ENCODE measurements at regions not wholly inside any gene's neighbourhood (a gene's known extent, or its start where the extent isn't known, plus 50 kb on each side); places are given as distances from the start of the nearest gene placed in this dataset.

- Histone ChIP-seq H3K36me3 (ENCODE audit: insufficient read depth, low read length) (no peaks in the 10 kb centered on the region), H3K9me3 (ENCODE audit: low read length) (no peaks in the 10 kb centered on the region), H3K27me3 (ENCODE audit: low read length) (no peaks in the 10 kb centered on the region), H3K9me2 (replicated peaks; ENCODE audit: insufficient read depth, low read length) (no peaks in the 10 kb centered on the region), H3K4me2 (ENCODE audit: low read depth, low read length, poor library complexity, severe bottlenecking) (no peak overlapping the region), H3K4me3 (ENCODE audit: low read length) (no peak overlapping the region), H3K27ac (ENCODE audit: low read length) (no peak overlapping the region), H3K4me1 (ENCODE audit: low read length) (peaks cover 3% of the 10 kb centered on the region; the same call in 1 of the 2 replicates), H4K20me1 (ENCODE audit: insufficient read depth, low read depth, low read length) (no peaks in the 10 kb centered on the region), H3K9ac (ENCODE audit: low read length) (no peak overlapping the region), H2AFZ (ENCODE audit: low read length) (no peak overlapping the region), H3K79me2 (ENCODE audit: low read length) (no peaks in the 10 kb centered on the region)
- DNase-seq, result no peak
Measured at GRCh38 chr18:40868110-40868858, 1086.8 kb upstream of the PIK3C3 start.

- Histone ChIP-seq H4K20me1 (ENCODE audit: insufficient read depth, low read depth, low read length) (no peaks in the 10 kb centered on the region), H3K9ac (ENCODE audit: low read length) (no peak overlapping the region), H3K27ac (ENCODE audit: low read length) (no peak overlapping the region), H3K9me3 (ENCODE audit: low read length) (no peaks in the 10 kb centered on the region), H3K4me1 (ENCODE audit: low read length) (peaks cover 3% of the 10 kb centered on the region; the same call in 1 of the 2 replicates), H3K4me3 (ENCODE audit: low read length) (no peak overlapping the region), H2AFZ (ENCODE audit: low read length) (no peak overlapping the region), H3K9me2 (replicated peaks; ENCODE audit: insufficient read depth, low read length) (no peaks in the 10 kb centered on the region), H3K36me3 (ENCODE audit: insufficient read depth, low read length) (no peaks in the 10 kb centered on the region), H3K4me2 (ENCODE audit: low read depth, low read length, poor library complexity, severe bottlenecking) (no peak overlapping the region), H3K27me3 (ENCODE audit: low read length) (no peaks in the 10 kb centered on the region), H3K79me2 (ENCODE audit: low read length) (no peaks in the 10 kb centered on the region)
- no peak for DNase-seq
Measured at GRCh38 chr18:40867459-40867858, 1087.6 kb upstream of the PIK3C3 start.

- Histone ChIP-seq H3K27me3 (ENCODE audit: low read length) (no peaks in the 10 kb centered on the region), H3K9me2 (replicated peaks; ENCODE audit: insufficient read depth, low read length) (no peaks in the 10 kb centered on the region), H3K36me3 (ENCODE audit: insufficient read depth, low read length) (no peaks in the 10 kb centered on the region), H3K4me1 (ENCODE audit: low read length) (peaks cover 3% of the 10 kb centered on the region; the same call in 1 of the 2 replicates), H3K79me2 (ENCODE audit: low read length) (no peaks in the 10 kb centered on the region), H3K9ac (ENCODE audit: low read length) (no peak overlapping the region), H3K4me2 (ENCODE audit: low read depth, low read length, poor library complexity, severe bottlenecking) (no peak overlapping the region), H3K4me3 (ENCODE audit: low read length) (no peak overlapping the region), H3K9me3 (ENCODE audit: low read length) (no peaks in the 10 kb centered on the region), H3K27ac (ENCODE audit: low read length) (no peak overlapping the region), H4K20me1 (ENCODE audit: insufficient read depth, low read depth, low read length) (no peaks in the 10 kb centered on the region), H2AFZ (ENCODE audit: low read length) (no peak overlapping the region)
- DNase-seq, result no peak
Measured at GRCh38 chr18:40866968-40867367, 1088.1 kb upstream of the PIK3C3 start.

GRCh38 chr18:40866013-40866645 lies 1088.9 kb upstream of the PIK3C3 start:
- no peaks in the 10 kb centered on the region for H3K9me3 ChIP-seq (ENCODE audit: low read length)
- H3K4me2 ChIP-seq (ENCODE audit: low read depth, low read length, poor library complexity, severe bottlenecking), result no peak overlapping the region
- H3K27ac ChIP-seq (ENCODE audit: low read length), result no peak overlapping the region
- no peak overlapping the region for H3K4me3 ChIP-seq (ENCODE audit: low read length)
- peaks cover 3% of the 10 kb centered on the region; the same call in 1 of the 2 replicates for H3K4me1 ChIP-seq (ENCODE audit: low read length)
- H2AFZ ChIP-seq (ENCODE audit: low read length), result peak overlapping the region; percentile 48; the same call in 1 of the 2 replicates
- no peaks in the 10 kb centered on the region for H3K27me3 ChIP-seq (ENCODE audit: low read length)
- no peaks in the 10 kb centered on the region for H3K9me2 ChIP-seq (replicated peaks; ENCODE audit: insufficient read depth, low read length)
- DNase-seq, result peak; percentile 64
- no peaks in the 10 kb centered on the region for H3K79me2 ChIP-seq (ENCODE audit: low read length)
- H3K36me3 ChIP-seq (ENCODE audit: insufficient read depth, low read length), result no peaks in the 10 kb centered on the region
- H3K9ac ChIP-seq (ENCODE audit: low read length), result no peak overlapping the region
- H4K20me1 ChIP-seq (ENCODE audit: insufficient read depth, low read depth, low read length), result no peaks in the 10 kb centered on the region

GRCh38 chr18:40864846-40865245 lies 1090.2 kb upstream of the PIK3C3 start:
- H2AFZ ChIP-seq (ENCODE audit: low read length), result no peak overlapping the region
- no peaks in the 10 kb centered on the region for H3K9me2 ChIP-seq (replicated peaks; ENCODE audit: insufficient read depth, low read length)
- DNase-seq, result no peak
- no peaks in the 10 kb centered on the region for H3K9me3 ChIP-seq (ENCODE audit: low read length)
- no peaks in the 10 kb centered on the region for H3K36me3 ChIP-seq (ENCODE audit: insufficient read depth, low read length)
- H3K79me2 ChIP-seq (ENCODE audit: low read length), result no peaks in the 10 kb centered on the region
- H3K27ac ChIP-seq (ENCODE audit: low read length), result no peak overlapping the region
- H3K4me1 ChIP-seq (ENCODE audit: low read length), result peaks cover 3% of the 10 kb centered on the region; the same call in 1 of the 2 replicates
- H3K4me3 ChIP-seq (ENCODE audit: low read length), result no peak overlapping the region
- no peaks in the 10 kb centered on the region for H3K27me3 ChIP-seq (ENCODE audit: low read length)
- no peak overlapping the region for H3K9ac ChIP-seq (ENCODE audit: low read length)
- no peaks in the 10 kb centered on the region for H4K20me1 ChIP-seq (ENCODE audit: insufficient read depth, low read depth, low read length)
- H3K4me2 ChIP-seq (ENCODE audit: low read depth, low read length, poor library complexity, severe bottlenecking), result no peak overlapping the region

- Histone ChIP-seq H2AFZ (ENCODE audit: low read length) (no peak overlapping the region), H3K9me3 (ENCODE audit: low read length) (no peaks in the 10 kb centered on the region), H3K36me3 (ENCODE audit: insufficient read depth, low read length) (no peaks in the 10 kb centered on the region), H3K4me2 (ENCODE audit: low read depth, low read length, poor library complexity, severe bottlenecking) (no peak overlapping the region), H3K27ac (ENCODE audit: low read length) (no peak overlapping the region), H3K9me2 (replicated peaks; ENCODE audit: insufficient read depth, low read length) (no peaks in the 10 kb centered on the region), H3K4me3 (ENCODE audit: low read length) (no peak overlapping the region), H3K4me1 (ENCODE audit: low read length) (peaks cover 3% of the 10 kb centered on the region; the same call in 1 of the 2 replicates), H3K9ac (ENCODE audit: low read length) (no peak overlapping the region), H4K20me1 (ENCODE audit: insufficient read depth, low read depth, low read length) (no peaks in the 10 kb centered on the region), H3K27me3 (ENCODE audit: low read length) (no peaks in the 10 kb centered on the region), H3K79me2 (ENCODE audit: low read length) (no peaks in the 10 kb centered on the region)
- DNase-seq, result no peak
Measured at GRCh38 chr18:40863801-40864200, 1091.2 kb upstream of the PIK3C3 start.

GRCh38 chr18:40860189-40860588 lies 1094.8 kb upstream of the PIK3C3 start:
- Histone ChIP-seq H3K4me1 (ENCODE audit: low read length) (no peaks in the 10 kb centered on the region), H3K79me2 (ENCODE audit: low read length) (no peaks in the 10 kb centered on the region), H2AFZ (ENCODE audit: low read length) (no peak overlapping the region), H3K9me2 (replicated peaks; ENCODE audit: insufficient read depth, low read length) (no peaks in the 10 kb centered on the region), H3K36me3 (ENCODE audit: insufficient read depth, low read length) (no peaks in the 10 kb centered on the region), H3K27me3 (ENCODE audit: low read length) (no peaks in the 10 kb centered on the region), H4K20me1 (ENCODE audit: insufficient read depth, low read depth, low read length) (no peaks in the 10 kb centered on the region), H3K4me3 (ENCODE audit: low read length) (no peak overlapping the region), H3K27ac (ENCODE audit: low read length) (no peak overlapping the region), H3K9me3 (ENCODE audit: low read length) (no peaks in the 10 kb centered on the region), H3K9ac (ENCODE audit: low read length) (no peak overlapping the region), H3K4me2 (ENCODE audit: low read depth, low read length, poor library complexity, severe bottlenecking) (no peak overlapping the region)
- no peak for DNase-seq

GRCh38 chr18:40855661-40856060 lies 1099.4 kb upstream of the PIK3C3 start:
- no peak for DNase-seq
- Histone ChIP-seq H3K9me3 (ENCODE audit: low read length) (no peaks in the 10 kb centered on the region), H3K27me3 (ENCODE audit: low read length) (no peaks in the 10 kb centered on the region), H3K9ac (ENCODE audit: low read length) (no peak overlapping the region), H3K79me2 (ENCODE audit: low read length) (no peaks in the 10 kb centered on the region), H3K27ac (ENCODE audit: low read length) (no peak overlapping the region), H3K4me2 (ENCODE audit: low read depth, low read length, poor library complexity, severe bottlenecking) (no peak overlapping the region), H2AFZ (ENCODE audit: low read length) (no peak overlapping the region), H3K4me3 (ENCODE audit: low read length) (no peak overlapping the region), H3K4me1 (ENCODE audit: low read length) (no peaks in the 10 kb centered on the region), H3K9me2 (replicated peaks; ENCODE audit: insufficient read depth, low read length) (no peaks in the 10 kb centered on the region), H4K20me1 (ENCODE audit: insufficient read depth, low read depth, low read length) (no peaks in the 10 kb centered on the region), H3K36me3 (ENCODE audit: insufficient read depth, low read length) (no peaks in the 10 kb centered on the region)

All from Karpas-422 (cell line).